Cardiac muscle cell (in vitro differentiated cells and primary cell): ENCODE measurements at regions not wholly inside any gene's neighbourhood (a gene's known extent, or its start where the extent isn't known, plus 50 kb on each side); places are given as distances from the start of the nearest gene placed in this dataset.

Experiments
- DNase-seq, 2 donors: peaks; one replicate each; pipeline versions ENCODE4 v3.0.0 to v3.0.0-alpha.2; 2010 to 2017; ENCODE audit warnings: low read depth in 1 of 2, low spot score in 1 of 2
- H3K27ac ChIP-seq: fragments of 200-600 bp; sonication (generic); 2 replicates; pipeline ENCODE4 v1.5.1; 2016
- H3K27me3 ChIP-seq: fragments of 200-600 bp; sonication (generic); 2 replicates; pipeline ENCODE4 v1.6.0; 2016; ENCODE audit warnings: control low read depth
- H3K36me3 ChIP-seq: fragments of 200-600 bp; sonication (generic); 2 replicates; pipeline ENCODE4 v1.5.1; 2016; ENCODE audit warnings: control low read depth
- H3K4me1 ChIP-seq: fragments of 200-600 bp; sonication (generic); 2 replicates; pipeline ENCODE4 v1.8.1; 2017; ENCODE audit warnings: low read depth, mild to moderate bottlenecking, mixed run types
- H3K4me3 ChIP-seq: fragments of 200-600 bp; sonication (generic); 2 replicates; pipeline ENCODE4 v1.5.1; 2016; ENCODE audit warnings: mild to moderate bottlenecking
- H3K9me3 ChIP-seq: fragments of 200-600 bp; sonication (generic); 2 replicates; pipeline ENCODE4 v1.5.1; 2017; ENCODE audit warnings: low read depth, mild to moderate bottlenecking, control low read depth
- TF ChIP-seq, protein P1 (sequence below): IDR thresholded peaks from 2 replicates; pipeline ENCODE4 v1.5.1; 2012; ENCODE audit warnings: low read depth, mild to moderate bottlenecking, low read length

- TF ChIP-seq, protein P1, sequence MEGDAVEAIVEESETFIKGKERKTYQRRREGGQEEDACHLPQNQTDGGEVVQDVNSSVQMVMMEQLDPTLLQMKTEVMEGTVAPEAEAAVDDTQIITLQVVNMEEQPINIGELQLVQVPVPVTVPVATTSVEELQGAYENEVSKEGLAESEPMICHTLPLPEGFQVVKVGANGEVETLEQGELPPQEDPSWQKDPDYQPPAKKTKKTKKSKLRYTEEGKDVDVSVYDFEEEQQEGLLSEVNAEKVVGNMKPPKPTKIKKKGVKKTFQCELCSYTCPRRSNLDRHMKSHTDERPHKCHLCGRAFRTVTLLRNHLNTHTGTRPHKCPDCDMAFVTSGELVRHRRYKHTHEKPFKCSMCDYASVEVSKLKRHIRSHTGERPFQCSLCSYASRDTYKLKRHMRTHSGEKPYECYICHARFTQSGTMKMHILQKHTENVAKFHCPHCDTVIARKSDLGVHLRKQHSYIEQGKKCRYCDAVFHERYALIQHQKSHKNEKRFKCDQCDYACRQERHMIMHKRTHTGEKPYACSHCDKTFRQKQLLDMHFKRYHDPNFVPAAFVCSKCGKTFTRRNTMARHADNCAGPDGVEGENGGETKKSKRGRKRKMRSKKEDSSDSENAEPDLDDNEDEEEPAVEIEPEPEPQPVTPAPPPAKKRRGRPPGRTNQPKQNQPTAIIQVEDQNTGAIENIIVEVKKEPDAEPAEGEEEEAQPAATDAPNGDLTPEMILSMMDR = no peak
- Histone ChIP-seq H3K36me3 (no peaks in the 10 kb centered on the region), H3K27me3 (peaks cover 24% of the 10 kb centered on the region), H3K4me3 (no peak overlapping the region), H3K4me1 (no peaks in the 10 kb centered on the region), H3K27ac (no peak overlapping the region), H3K9me3 (no peaks in the 10 kb centered on the region)
- no peak for DNase-seq
Measured at GRCh38 chr19:30216453-30216852, 155.7 kb upstream of the ZNF536 start.

DNA sequence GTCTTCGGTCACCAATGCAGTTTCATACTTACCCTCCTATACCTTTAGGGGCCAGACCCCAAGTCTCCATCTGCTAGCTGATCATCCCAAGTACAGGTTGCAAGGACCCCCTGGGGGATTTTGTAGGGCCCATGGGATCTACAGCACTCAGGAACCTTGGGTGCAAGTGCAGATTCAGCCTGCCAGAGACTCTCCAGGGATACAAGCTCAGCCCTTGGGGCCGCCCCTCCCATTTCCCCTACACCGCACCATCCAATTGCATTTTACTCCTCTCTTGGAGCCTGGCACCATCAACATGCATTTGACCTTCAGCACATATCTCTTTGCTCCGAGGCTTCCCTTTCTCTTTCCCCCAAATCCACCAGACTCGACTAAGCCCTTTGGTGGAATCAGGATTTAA is 154.7 kb upstream of the ZNF536 start:
- H3K4me3 ChIP-seq = no peak overlapping the region
- H3K9me3 ChIP-seq = no peaks in the 10 kb centered on the region
- DNase-seq = no peak
- no peak overlapping the region for H3K27ac ChIP-seq
- no peaks in the 10 kb centered on the region for H3K4me1 ChIP-seq
- H3K36me3 ChIP-seq = no peaks in the 10 kb centered on the region
- TF ChIP-seq, protein P1 = no peak
- H3K27me3 ChIP-seq = peaks cover 34% of the 10 kb centered on the region

GRCh38 chr19:30219702-30220101 is 152.5 kb upstream of the ZNF536 start:
- H3K4me3 ChIP-seq = no peak overlapping the region
- TF ChIP-seq, protein P1 = no peak
- peaks cover under 1% of the 10 kb centered on the region for H3K4me1 ChIP-seq
- no peaks in the 10 kb centered on the region for H3K36me3 ChIP-seq
- peaks cover 56% of the 10 kb centered on the region for H3K27me3 ChIP-seq
- no peak overlapping the region for H3K27ac ChIP-seq
- no peaks in the 10 kb centered on the region for H3K9me3 ChIP-seq
- DNase-seq = no peak

GRCh38 chr19:30221176-30221575 is 151.0 kb upstream of the ZNF536 start:
- Histone ChIP-seq H3K27me3 (peaks cover 68% of the 10 kb centered on the region), H3K4me1 (peaks cover 6% of the 10 kb centered on the region), H3K27ac (no peak overlapping the region), H3K9me3 (no peaks in the 10 kb centered on the region), H3K36me3 (no peaks in the 10 kb centered on the region), H3K4me3 (no peak overlapping the region)
- TF ChIP-seq, protein P1 = no peak
- no peak for DNase-seq

- H3K36me3 ChIP-seq = no peaks in the 10 kb centered on the region
- H3K27me3 ChIP-seq = peaks cover 81% of the 10 kb centered on the region
- no peaks in the 10 kb centered on the region for H3K9me3 ChIP-seq
- peaks cover 10% of the 10 kb centered on the region for H3K4me1 ChIP-seq
- no peak overlapping the region for H3K27ac ChIP-seq
- DNase-seq = peak in 1 of 2 donors; percentile 55
- TF ChIP-seq, protein P1 = peak; percentile 52
- H3K4me3 ChIP-seq = no peak overlapping the region
Measured at GRCh38 chr19:30222428-30222873, 149.7 kb upstream of the ZNF536 start.
